ENCODE measurements at regions not wholly inside any gene's neighbourhood (a gene's known extent, or its start where the extent isn't known, plus 50 kb on each side); places are given as distances from the start of the nearest gene placed in this dataset.

DNA sequence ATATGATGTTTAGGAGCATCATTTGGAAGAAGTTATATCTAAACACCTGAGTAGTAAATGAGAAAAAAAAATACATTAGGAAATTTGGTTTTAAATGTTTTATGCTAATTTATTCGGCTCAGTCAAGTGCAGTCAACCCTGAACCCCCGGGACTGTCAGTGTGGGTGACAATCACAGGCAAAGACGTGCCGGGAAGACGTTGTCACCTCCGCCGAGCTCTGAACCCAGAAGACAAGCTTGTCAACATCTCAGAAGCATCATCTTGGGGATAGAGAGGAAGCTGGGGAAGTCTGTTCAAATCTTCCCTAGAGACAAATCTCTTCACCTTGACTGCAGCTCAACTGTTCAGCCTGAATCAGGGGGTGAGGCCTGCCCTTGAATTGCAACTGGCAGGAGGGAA lies 159.7 kb downstream of the RBFOX3 start:
- no peaks in the 10 kb centered on the region for H4K20me1 ChIP-seq (ENCODE audit: control insufficient read depth, extremely low read depth, insufficient read depth, low read length)
- H3K9ac ChIP-seq (ENCODE audit: control insufficient read depth, extremely low read depth, insufficient read depth, low read length): no peak overlapping the region
- H3K36me3 ChIP-seq (ENCODE audit: control insufficient read depth in 2 of 2, extremely low read depth in 1 of 2, insufficient read depth in 2 of 2, low read length in 2 of 2): no peaks in the 10 kb centered on the region
- H3K4me2 ChIP-seq (ENCODE audit: control insufficient read depth, extremely low read depth, insufficient read depth, low read depth, low read length): no peak overlapping the region
- H3K79me2 ChIP-seq (ENCODE audit: control insufficient read depth, insufficient read depth, low read length): no peaks in the 10 kb centered on the region
- dilution Hi-C loops (cut with MboI; ENCODE audit: extremely low pct_ligation_motif_present, low sequenced_read_pairs): no loop called here
- no peak overlapping the region for H3K4me3 ChIP-seq (ENCODE audit: control insufficient read depth in 2 of 3, extremely low read depth in 1 of 3, insufficient read depth in 2 of 3, low read depth in 1 of 3, low read length in 3 of 3)
- DNase-seq (ENCODE audit: low read depth, low spot score): no peak
- no peak overlapping the region for H2AFZ ChIP-seq (ENCODE audit: control insufficient read depth, low read length)
- no peaks in the 10 kb centered on the region for H3K9me1 ChIP-seq (ENCODE audit: control insufficient read depth, extremely low read depth, insufficient read depth, low read length)
- no peak overlapping the region for H3K27ac ChIP-seq (ENCODE audit: control insufficient read depth, insufficient read depth, low read length)
- H3K9me3 ChIP-seq (ENCODE audit: control insufficient read depth, low read depth, low read length): no peaks in the 10 kb centered on the region
- H3K4me1 ChIP-seq (ENCODE audit: control insufficient read depth, extremely low read depth, insufficient read depth, low read length): no peaks in the 10 kb centered on the region
- FAIRE-seq: no peak
- TF ChIP-seq, protein P1, sequence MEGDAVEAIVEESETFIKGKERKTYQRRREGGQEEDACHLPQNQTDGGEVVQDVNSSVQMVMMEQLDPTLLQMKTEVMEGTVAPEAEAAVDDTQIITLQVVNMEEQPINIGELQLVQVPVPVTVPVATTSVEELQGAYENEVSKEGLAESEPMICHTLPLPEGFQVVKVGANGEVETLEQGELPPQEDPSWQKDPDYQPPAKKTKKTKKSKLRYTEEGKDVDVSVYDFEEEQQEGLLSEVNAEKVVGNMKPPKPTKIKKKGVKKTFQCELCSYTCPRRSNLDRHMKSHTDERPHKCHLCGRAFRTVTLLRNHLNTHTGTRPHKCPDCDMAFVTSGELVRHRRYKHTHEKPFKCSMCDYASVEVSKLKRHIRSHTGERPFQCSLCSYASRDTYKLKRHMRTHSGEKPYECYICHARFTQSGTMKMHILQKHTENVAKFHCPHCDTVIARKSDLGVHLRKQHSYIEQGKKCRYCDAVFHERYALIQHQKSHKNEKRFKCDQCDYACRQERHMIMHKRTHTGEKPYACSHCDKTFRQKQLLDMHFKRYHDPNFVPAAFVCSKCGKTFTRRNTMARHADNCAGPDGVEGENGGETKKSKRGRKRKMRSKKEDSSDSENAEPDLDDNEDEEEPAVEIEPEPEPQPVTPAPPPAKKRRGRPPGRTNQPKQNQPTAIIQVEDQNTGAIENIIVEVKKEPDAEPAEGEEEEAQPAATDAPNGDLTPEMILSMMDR (optimal IDR thresholded peaks at IDR 0.05 in 1 of 3, IDR thresholded peaks at IDR 0.05 in 1 of 3, conservative IDR thresholded peaks at IDR 0.05 in 1 of 3; ENCODE audit: extremely low read depth in 1 of 3, insufficient read depth in 2 of 3, low read length in 3 of 3): no peak
- TF ChIP-seq EZH2 (IDR thresholded peaks at IDR 0.05; ENCODE audit: low read length): no peak
- no peaks in the 10 kb centered on the region for H3K27me3 ChIP-seq (ENCODE audit: control insufficient read depth, extremely low read depth, insufficient read depth, low read length)

DNA sequence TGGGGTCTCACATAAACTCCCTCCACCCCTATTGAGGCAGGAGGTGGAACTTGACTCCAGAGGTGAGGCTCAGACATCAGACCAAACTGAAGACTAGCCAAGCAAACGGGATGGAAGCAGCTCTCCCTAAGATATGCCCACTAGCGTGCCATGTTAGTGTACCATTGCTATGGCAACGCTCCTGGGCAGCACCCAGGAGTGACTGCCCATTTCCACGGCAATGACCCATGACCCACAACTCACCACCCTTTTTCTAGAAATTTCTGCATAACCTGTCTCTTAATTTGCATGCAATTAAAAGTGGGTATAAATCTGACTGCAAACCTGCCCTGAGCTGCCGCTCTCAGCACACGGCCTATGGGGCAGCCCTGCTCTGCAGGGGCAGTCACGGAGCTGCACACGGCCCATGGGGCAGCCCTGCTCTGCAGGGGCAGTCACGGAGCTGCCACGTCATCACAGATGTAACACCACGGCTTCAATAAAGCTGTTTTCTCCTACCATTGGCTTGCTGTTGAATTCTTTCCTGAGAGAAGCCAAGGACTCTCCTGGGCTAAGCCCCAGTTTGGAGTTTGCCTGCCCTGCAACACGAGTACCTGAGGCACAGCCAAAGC lies 164.3 kb downstream of the RBFOX3 start:
- H3K27me3 ChIP-seq (ENCODE audit: control insufficient read depth, extremely low read depth, insufficient read depth, low read length): peaks cover 4% of the 10 kb centered on the region

More for the DNA sequence above, 164.3 kb downstream of the RBFOX3 start:
- dilution Hi-C loops (cut with MboI; ENCODE audit: extremely low pct_ligation_motif_present, low sequenced_read_pairs): no loop called here
- Histone ChIP-seq H3K79me2 (ENCODE audit: control insufficient read depth, insufficient read depth, low read length) (no peaks in the 10 kb centered on the region), H3K4me2 (ENCODE audit: control insufficient read depth, extremely low read depth, insufficient read depth, low read depth, low read length) (no peak overlapping the region), H3K4me1 (ENCODE audit: control insufficient read depth, extremely low read depth, insufficient read depth, low read length) (no peaks in the 10 kb centered on the region), H3K9me3 (ENCODE audit: control insufficient read depth, low read depth, low read length) (no peaks in the 10 kb centered on the region), H4K20me1 (ENCODE audit: control insufficient read depth, extremely low read depth, insufficient read depth, low read length) (no peaks in the 10 kb centered on the region), H3K4me3 (ENCODE audit: control insufficient read depth in 2 of 3, extremely low read depth in 1 of 3, insufficient read depth in 2 of 3, low read depth in 1 of 3, low read length in 3 of 3) (no peak overlapping the region), H3K27ac (ENCODE audit: control insufficient read depth, insufficient read depth, low read length) (no peak overlapping the region), H3K36me3 (ENCODE audit: control insufficient read depth in 2 of 2, extremely low read depth in 1 of 2, insufficient read depth in 2 of 2, low read length in 2 of 2) (no peaks in the 10 kb centered on the region), H3K9ac (ENCODE audit: control insufficient read depth, extremely low read depth, insufficient read depth, low read length) (no peak overlapping the region), H2AFZ (ENCODE audit: control insufficient read depth, low read length) (no peak overlapping the region), H3K9me1 (ENCODE audit: control insufficient read depth, extremely low read depth, insufficient read depth, low read length) (no peaks in the 10 kb centered on the region)
- TF ChIP-seq EZH2 (IDR thresholded peaks at IDR 0.05; ENCODE audit: low read length): no peak
- TF ChIP-seq, protein P1 (optimal IDR thresholded peaks at IDR 0.05 in 1 of 3, IDR thresholded peaks at IDR 0.05 in 1 of 3, conservative IDR thresholded peaks at IDR 0.05 in 1 of 3; ENCODE audit: extremely low read depth in 1 of 3, insufficient read depth in 2 of 3, low read length in 3 of 3): no peak
- DNase-seq (ENCODE audit: low read depth, low spot score): no peak
- no peak for FAIRE-seq

Measured in keratinocyte (primary cell).